GM18909 (cell line): ENCODE measurements at regions not wholly inside any gene's neighbourhood (a gene's known extent, or its start where the extent isn't known, plus 50 kb on each side); places are given as distances from the start of the nearest gene placed in this dataset.
"Not testable (repeated sequence)": the region's sequence is repeated elsewhere in the genome, so short reads cannot be mapped to it uniquely, and the experiment has no call there.

Source experiments
- ATAC-seq: cut with Tn5 transposase; IDR thresholded peaks from one replicate; pipeline ENCODE4 v1.9.1; 2021; ENCODE audit warnings: mild to moderate bottlenecking; ENCODE audit not compliant: unreplicated experiment, poor library complexity

- ATAC-seq = no peak
These were observed 84.1 kb downstream of the ACTBL2 start for GRCh38 chr5:57398413-57399093.

DNA sequence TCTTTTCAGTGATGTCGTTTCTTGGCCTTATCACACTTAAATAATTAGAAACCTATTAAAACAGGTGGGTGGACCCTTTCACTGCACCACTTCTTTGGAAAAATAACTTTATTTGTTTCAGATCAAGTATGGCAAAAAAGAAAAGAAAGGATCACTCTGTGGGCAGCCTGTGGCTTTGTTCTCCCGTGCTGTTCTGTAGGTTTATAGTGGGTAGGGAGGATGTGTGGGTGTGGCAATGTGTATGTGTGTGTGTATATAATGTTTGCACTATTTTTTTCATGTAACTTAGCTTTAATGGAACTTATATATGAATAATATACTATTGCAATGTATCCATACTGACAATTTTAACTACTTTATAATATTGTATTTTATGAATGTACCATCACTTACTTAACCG is 85.9 kb downstream of the ACTBL2 start:
- ATAC-seq = no peak

GRCh38 chr5:57394421-57395210 is 88.0 kb downstream of the ACTBL2 start:
- ATAC-seq = no peak

GRCh38 chr5:57386958-57387357 is 95.7 kb downstream of the ACTBL2 start:
- ATAC-seq = no peak

DNA sequence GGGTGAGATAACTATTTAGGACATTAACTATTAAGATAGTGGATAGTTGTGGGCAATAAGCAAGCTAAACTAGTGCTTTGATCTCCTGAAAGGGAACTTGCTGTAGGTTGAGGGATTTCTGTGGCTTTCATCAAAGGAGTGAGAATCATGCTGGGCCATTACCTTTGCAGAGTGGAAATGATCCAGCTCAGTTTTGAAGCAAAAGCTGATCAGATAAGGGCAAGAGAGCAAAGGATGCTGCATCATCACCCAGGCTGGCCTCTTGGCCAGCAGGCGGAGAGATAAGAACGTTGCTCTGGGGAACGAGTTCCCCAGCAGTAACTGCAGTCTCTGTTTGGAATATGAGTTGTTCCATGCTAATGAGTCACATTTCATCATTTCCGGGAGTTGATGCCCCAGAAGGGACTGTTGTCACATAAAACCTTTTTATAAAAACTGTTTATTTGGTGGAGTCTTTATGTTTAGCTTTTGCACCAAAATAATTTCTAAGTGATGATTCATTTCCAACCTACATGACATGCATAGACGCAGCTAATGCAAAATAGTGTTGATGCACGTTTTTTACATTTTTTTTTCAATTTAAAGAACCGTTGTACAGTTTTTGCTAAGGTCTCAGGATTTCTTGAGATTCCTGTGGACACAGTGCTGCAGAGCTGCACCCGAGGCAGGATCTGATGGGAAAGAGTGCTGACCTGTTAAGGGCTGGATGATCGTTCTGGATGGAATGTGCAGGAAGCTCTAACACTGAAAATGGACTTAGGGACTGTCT is 99.3 kb downstream of the ACTBL2 start:
- ATAC-seq = no peak

DNA sequence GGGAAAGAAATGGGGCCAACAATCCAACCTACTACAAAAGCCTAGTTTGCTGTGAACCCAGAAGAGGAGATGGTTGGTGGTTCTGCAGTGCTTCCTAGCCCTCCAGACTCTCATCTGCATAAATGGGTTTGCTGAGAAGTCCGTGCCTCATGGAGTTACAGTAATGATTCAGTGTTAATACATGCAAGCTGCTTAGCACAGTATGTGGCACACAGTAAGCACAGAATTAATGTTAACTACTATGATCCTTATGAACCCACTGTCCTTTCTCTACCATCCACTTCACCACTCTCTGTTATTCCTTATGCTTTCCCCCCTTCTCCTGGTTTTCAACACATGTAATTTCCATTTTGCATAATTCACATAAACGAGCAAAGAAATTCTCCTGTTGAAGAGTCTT is 100.0 kb downstream of the ACTBL2 start:
- ATAC-seq = no peak

DNA sequence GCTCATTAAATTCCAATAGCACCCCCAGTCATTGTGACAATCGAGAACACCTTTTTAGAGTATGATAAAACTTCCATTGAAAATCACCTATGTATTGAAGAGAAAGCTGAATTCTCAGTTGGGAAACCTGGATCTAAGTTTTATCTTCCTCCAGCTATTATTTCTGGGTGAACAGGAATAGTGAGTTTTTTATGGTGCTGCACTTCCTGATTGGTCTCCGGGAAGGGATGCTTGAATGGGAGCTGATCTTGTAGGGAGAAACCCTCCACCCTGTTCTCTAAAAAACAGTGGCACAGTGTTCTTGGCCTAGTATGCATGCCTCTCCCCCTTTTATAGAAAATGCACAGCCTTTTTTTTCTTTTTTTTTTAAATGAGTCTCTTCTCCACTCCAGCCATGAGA is 112.2 kb downstream of the ACTBL2 start:
- ATAC-seq = no peak

GRCh38 chr5:57368010-57368409 is 114.6 kb downstream of the ACTBL2 start:
- no peak for ATAC-seq

- no peak for ATAC-seq
These were observed 115.9 kb downstream of the ACTBL2 start for GRCh38 chr5:57366744-57367143.

GRCh38 chr5:57362951-57363350 is 119.7 kb downstream of the ACTBL2 start:
- no peak for ATAC-seq

DNA sequence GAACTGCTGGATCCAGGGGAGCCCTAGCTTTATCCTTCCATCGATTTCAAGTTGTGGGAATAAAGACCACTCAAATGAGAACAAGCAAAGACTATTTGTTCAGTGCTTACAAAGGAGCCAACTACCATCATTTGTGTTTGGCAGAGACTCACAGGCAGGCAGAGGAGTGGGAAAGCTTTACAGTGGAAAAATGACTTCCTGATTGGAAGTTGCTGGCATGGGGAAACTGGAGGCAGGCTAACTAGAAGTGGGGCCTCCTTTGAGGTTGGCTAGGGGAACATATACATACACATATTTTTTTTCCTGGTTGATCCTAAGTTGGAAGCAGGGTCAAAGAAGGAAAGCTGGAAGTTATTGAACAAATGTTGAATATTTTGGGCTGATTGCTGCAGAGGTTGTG is 121.7 kb downstream of the ACTBL2 start:
- ATAC-seq = no peak

DNA sequence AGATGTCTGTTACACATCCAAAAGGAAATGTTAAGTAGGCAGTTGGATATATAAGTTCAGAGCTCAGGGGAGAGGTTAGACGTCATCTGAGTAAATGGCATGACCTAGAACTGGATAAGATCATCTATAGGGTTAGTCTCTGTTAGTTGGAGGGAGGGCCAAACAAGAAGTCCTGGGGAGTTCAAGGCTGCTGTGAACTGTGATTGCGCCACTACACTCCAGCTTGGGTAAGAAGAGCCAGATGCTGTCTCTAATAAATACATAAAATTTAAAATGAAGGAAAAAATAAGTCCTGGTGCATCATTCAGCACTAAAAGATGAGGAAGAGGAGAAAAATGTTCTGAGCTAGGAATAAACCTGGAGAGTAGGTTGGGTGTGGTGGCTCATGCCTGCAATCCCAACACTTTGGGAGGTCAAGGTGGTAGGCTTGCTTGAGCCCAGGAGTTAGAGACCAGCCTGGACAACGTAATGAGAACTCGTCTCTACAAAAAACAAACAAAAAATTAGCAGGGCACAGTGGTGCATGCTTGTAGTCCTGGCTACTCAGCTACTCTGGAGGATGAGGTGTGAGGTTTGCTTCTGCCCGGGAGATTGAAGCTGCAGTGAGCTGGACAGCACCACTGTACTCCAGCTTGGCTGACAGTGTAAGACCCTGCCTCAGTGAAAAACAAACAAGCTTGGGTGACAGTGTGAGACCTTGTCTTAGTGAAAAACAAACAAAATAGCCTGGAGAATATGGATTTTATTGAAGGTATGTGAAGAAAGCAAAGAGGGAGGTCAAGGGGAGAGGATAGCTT is 123.6 kb downstream of the ACTBL2 start:
- ATAC-seq = no peak

DNA sequence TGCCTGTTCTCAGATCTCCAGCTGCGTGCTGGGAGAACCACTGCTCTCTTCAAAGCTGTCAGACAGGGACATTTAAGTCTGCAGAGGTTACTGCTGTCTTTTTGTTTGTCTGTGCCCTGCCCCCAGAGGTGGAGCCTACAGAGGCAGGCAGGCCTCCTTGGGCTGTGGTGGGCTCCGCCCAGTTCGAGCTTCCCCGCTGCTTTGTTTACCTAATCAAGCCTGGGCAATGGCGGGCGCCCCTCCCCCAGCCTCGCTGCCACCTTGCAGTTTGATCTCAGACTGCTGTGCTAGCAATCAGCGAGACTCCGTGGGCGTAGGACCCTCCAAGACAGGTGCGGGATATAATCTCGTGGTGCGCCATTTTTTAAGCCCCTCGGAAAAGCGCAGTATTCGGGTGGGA is 125.8 kb downstream of the ACTBL2 start:
- ATAC-seq = not testable (repeated sequence)

DNA sequence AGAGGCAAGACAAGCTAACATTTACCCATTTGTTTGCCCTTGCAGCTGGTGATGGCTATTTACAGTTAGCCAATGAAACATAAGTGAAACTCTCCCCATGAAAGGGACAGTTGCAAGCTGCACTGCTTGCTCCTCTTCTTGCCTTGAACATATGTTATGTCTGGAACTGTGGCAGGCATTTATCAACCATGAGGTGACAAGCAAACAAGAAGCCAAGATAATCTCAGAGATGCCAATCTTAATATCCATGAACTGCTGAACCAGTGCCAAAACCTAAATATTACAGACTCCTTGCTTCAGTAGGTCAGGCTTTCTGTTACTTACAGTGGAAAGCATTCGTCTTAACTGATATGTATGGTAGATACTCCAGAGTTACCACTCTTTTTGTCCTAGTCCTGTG is 133.4 kb downstream of the ACTBL2 start:
- no peak for ATAC-seq

DNA sequence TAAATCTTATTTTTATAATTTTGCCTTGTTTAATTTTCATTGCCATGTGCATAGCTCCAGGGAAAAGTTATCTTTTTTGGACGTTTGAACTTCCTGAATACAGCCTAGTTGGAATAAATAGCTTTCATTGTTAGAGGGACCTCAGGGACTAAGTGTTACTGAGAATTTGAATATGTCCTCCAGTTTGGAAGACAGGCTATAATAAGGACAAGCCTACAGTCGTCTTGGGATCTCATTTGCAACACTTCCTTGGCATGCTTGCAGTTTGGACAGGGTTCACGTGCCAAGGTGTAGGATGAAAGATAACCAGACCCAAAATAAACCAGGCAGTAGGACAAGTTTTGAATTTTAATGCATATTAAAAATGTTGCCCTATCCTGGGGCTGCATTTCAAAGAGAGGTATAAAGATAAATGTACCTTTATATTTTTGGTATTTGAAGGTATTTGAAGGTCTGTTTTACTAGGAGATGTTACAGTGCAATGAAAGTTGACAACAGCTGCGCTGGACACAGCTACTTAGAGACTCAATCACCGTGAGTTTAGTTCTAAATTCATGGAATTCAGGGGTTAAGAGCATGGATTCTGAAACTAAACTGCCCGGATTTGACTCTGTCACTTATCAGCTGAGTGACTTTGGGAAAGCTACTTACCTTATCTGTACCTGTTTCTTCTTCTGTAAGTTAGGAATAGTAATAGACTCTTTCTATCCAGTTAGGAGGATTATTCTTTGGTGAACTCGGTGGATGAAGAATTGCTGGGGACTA is 134.1 kb downstream of the ACTBL2 start:
- ATAC-seq = no peak

DNA sequence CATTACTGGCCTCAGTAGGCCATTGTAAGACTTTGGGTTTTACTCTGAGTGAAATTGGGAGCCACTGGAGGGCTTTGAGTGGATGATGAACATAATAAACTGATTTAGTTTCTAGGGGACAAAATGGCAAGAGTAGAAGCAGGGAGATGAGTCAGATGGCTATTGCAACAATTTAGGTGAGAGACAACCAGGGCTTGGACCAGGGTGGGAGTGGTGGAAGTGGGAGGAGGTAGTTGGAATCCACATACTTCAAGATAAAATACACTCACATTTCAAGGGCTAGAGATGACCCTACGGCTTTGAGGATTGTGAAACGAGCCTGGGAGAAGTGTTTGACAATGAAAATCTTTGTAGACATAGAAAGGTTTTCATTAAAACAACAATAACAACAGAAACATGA is 136.3 kb downstream of the ACTBL2 start:
- ATAC-seq = no peak

DNA sequence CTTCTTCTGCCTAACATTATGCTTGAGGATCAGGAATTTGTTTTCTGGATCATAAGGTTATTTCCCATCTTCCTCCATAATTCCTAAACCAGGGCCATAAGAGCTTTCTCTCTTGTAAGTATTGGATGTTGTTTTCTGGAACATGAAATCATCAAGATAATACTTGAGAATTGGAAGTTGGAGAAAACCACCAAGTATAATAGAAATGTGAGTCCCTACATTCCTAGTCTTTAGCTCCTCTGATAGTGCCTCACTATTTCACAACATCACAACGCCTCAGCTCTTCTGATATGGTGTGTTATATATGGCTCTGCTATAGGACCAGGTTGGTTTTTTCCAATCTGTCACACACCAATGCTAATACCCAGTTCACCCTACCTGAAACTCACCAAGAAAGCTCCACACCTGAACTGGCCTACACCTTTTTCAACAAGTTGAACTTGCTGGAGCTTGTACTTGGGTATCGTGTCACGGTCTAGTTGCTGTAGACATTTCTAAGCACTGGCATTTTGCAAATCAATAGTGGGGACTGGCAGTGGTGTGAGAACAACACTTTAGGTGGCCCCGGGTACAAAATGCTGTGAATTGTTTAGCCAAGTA is 141.1 kb downstream of the ACTBL2 start:
- ATAC-seq = no peak

GRCh38 chr5:57340681-57341080 is 141.9 kb downstream of the ACTBL2 start:
- no peak for ATAC-seq

- no peak for ATAC-seq
These were observed 143.1 kb downstream of the ACTBL2 start for GRCh38 chr5:57339521-57339920.
